Neural progenitor cell (in vitro differentiated cells): ENCODE measurements at regions not wholly inside any gene's neighbourhood (a gene's known extent, or its start where the extent isn't known, plus 50 kb on each side); places are given as distances from the start of the nearest gene placed in this dataset.

ENCODE experiments used
- DNase-seq: peaks from one replicate; pipeline ENCODE4 v3.0.0-alpha.2; 2016; ENCODE audit warnings: low spot score
- H2AFZ ChIP-seq: fragments of 200-600 bp; sonication (generic); replicated peaks from 2 replicates; pipeline ENCODE4 v1.6.1; 2016; ENCODE audit warnings: antibody characterized with exemption
- H3F3A ChIP-seq: fragments of 200-600 bp; sonication (generic); 2 replicates; pipeline ENCODE4 v1.6.1; 2016; ENCODE audit warnings: antibody characterized with exemption, low read depth
- H3K27ac ChIP-seq: fragments of 200-600 bp; sonication (generic); 2 replicates; pipeline ENCODE4 v1.5.1; 2016; ENCODE audit warnings: mild to moderate bottlenecking
- H3K27me3 ChIP-seq: fragments of 200-600 bp; sonication (generic); 2 replicates; pipeline ENCODE4 v1.6.1; 2016; ENCODE audit warnings: mild to moderate bottlenecking, moderate library complexity
- H3K36me3 ChIP-seq: fragments of 200-600 bp; sonication (generic); 2 replicates; pipeline ENCODE4 v1.5.1; 2016
- H3K4me1 ChIP-seq: fragments of 200-600 bp; sonication (generic); 2 replicates; pipeline ENCODE4 v1.6.1; 2016; ENCODE audit warnings: mixed run types
- H3K4me2 ChIP-seq: fragments of 200-600 bp; sonication (generic); 2 replicates; pipeline ENCODE4 v1.6.1; 2016
- H3K4me3 ChIP-seq: fragments of 200-600 bp; sonication (generic); 2 replicates; pipeline ENCODE4 v1.5.1; 2016
- H3K79me2 ChIP-seq: fragments of 200-600 bp; sonication (generic); 2 replicates; pipeline ENCODE4 v1.6.1; 2016; ENCODE audit warnings: low read depth
- H3K9ac ChIP-seq: fragments of 200-600 bp; sonication (generic); 2 replicates; pipeline ENCODE4 v1.6.1; 2016
- H3K9me3 ChIP-seq: fragments of 200-600 bp; sonication (generic); 2 replicates; pipeline ENCODE4 v1.5.1; 2016; ENCODE audit warnings: low read depth
- H4K20me1 ChIP-seq: fragments of 200-600 bp; sonication (generic); 2 replicates; pipeline ENCODE4 v1.6.1; 2016; ENCODE audit warnings: low read depth
- H3K27ac Mint-ChIP-seq: 3 replicates; pipeline ENCODE4 v1.8.0; 2021; ENCODE audit warnings: mixed read lengths
- H3K27me3 Mint-ChIP-seq: 2 replicates; pipeline ENCODE4 v1.8.0; 2022; ENCODE audit warnings: low read depth, mild to moderate bottlenecking, inconsistent platforms, moderate library complexity, mixed read lengths; ENCODE audit not compliant: insufficient read depth
- H3K36me3 Mint-ChIP-seq: 3 replicates; pipeline ENCODE4 v1.8.0; 2021; ENCODE audit warnings: mixed read lengths
- H3K4me1 Mint-ChIP-seq: 3 replicates; pipeline ENCODE4 v1.8.0; 2021; ENCODE audit warnings: mixed read lengths
- H3K4me3 Mint-ChIP-seq: 3 replicates; pipeline ENCODE4 v1.8.0; 2021; ENCODE audit warnings: mild to moderate bottlenecking, moderate library complexity, mixed read lengths
- H3K9me3 Mint-ChIP-seq: 3 replicates; pipeline ENCODE4 v1.8.0; 2020; ENCODE audit warnings: mixed read lengths
- CTCF ChIP-seq: fragments of 200-600 bp; sonication (generic); IDR thresholded peaks from 2 replicates; pipeline ENCODE4 v1.5.1; 2017; ENCODE audit warnings: antibody characterized with exemption, mild to moderate bottlenecking
- EZH2 ChIP-seq: fragments of 200-600 bp; sonication (generic); IDR thresholded peaks from 2 replicates; pipeline ENCODE4 v1.6.1; 2017; ENCODE audit warnings: antibody characterized with exemption, mild to moderate bottlenecking, moderate library complexity
- EZH2phosphoT487 ChIP-seq: fragments of 200-600 bp; sonication (generic); IDR thresholded peaks from 2 replicates; pipeline ENCODE4 v1.6.1; 2017; ENCODE audit warnings: antibody characterized with exemption

- Histone ChIP-seq H3K27me3 (no peaks in the 10 kb centered on the region), H3K4me3 (no peak overlapping the region), H4K20me1 (no peaks in the 10 kb centered on the region), H3K79me2 (no peaks in the 10 kb centered on the region), H3K36me3 (peaks cover 6% of the 10 kb centered on the region), H3K4me1 (no peaks in the 10 kb centered on the region), H3K4me2 (no peak overlapping the region), H3K9me3 (peaks cover 9% of the 10 kb centered on the region), H3K27ac (no peak overlapping the region), H3K9ac (no peak overlapping the region), H2AFZ (no peak overlapping the region), H3F3A (no peaks in the 10 kb centered on the region)
- Mint-ChIP-seq H3K4me1 (no peaks in the 10 kb centered on the region), H3K36me3 (no peaks in the 10 kb centered on the region), H3K27ac (no peak overlapping the region), H3K27me3 (peaks cover 2% of the 10 kb centered on the region), H3K4me3 (no peak overlapping the region), H3K9me3 (peaks cover 12% of the 10 kb centered on the region)
- TF ChIP-seq CTCF (no peak), EZH2 (no peak), EZH2phosphoT487 (no peak)
- DNase-seq = no peak
Observed at GRCh38 chr6:9627916-9628315, 787.0 kb downstream of the TFAP2A start.

GRCh38 chr6:9623985-9624384, 790.9 kb downstream of the TFAP2A start:
- no peaks in the 10 kb centered on the region for H3K36me3 Mint-ChIP-seq
- Histone ChIP-seq H4K20me1 (no peaks in the 10 kb centered on the region), H3F3A (no peaks in the 10 kb centered on the region), H3K4me3 (no peak overlapping the region), H3K36me3 (no peaks in the 10 kb centered on the region), H3K27me3 (no peaks in the 10 kb centered on the region), H3K9me3 (peaks cover 9% of the 10 kb centered on the region), H3K9ac (no peak overlapping the region), H3K4me1 (no peaks in the 10 kb centered on the region), H3K79me2 (no peaks in the 10 kb centered on the region), H3K27ac (no peak overlapping the region), H3K4me2 (no peak overlapping the region), H2AFZ (no peak overlapping the region)
- no peak overlapping the region for H3K27ac Mint-ChIP-seq
- H3K9me3 Mint-ChIP-seq = peaks cover 5% of the 10 kb centered on the region
- no peak for DNase-seq
- no peaks in the 10 kb centered on the region for H3K4me1 Mint-ChIP-seq
- peaks cover 2% of the 10 kb centered on the region for H3K27me3 Mint-ChIP-seq
- TF ChIP-seq EZH2phosphoT487 (no peak), EZH2 (no peak)
- no peak overlapping the region for H3K4me3 Mint-ChIP-seq

DNA sequence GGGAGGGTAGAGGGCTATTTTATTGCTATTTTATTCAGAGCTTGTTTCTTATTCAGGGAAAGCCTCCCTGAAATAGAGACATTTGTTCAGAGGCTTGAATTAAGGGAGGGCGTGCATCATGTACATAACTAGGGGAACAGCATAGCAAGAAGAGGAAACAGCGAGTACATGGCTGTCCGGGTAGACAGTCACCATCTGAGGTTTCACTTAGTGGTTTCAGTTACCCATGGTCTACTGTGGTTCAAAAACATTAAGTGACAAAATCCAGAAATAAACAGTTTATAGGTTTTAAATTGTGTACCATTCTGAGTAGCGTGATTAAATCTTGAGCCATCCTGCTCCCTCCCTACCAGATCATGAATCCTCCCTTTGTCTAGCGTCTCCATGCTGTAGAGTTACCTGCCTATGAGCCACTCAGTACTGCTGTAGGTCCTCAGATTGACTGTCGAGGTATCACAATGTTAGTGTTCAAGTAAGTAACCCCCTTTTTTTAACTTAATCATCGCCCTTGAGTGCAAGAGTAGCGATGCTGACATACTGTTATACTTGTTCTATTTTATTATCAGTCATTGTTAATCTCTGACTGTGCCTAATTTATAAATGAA, 791.5 kb downstream of the TFAP2A start:
- Histone ChIP-seq H3K4me3 (no peak overlapping the region), H2AFZ (no peak overlapping the region), H3K9ac (no peak overlapping the region), H3K4me2 (no peak overlapping the region), H3K79me2 (no peaks in the 10 kb centered on the region), H3F3A (no peaks in the 10 kb centered on the region), H4K20me1 (no peaks in the 10 kb centered on the region), H3K27ac (no peak overlapping the region), H3K9me3 (peaks cover 9% of the 10 kb centered on the region), H3K27me3 (no peaks in the 10 kb centered on the region), H3K4me1 (no peaks in the 10 kb centered on the region), H3K36me3 (no peaks in the 10 kb centered on the region)
- no peak for DNase-seq
- H3K27me3 Mint-ChIP-seq = peaks cover 2% of the 10 kb centered on the region
- TF ChIP-seq CTCF = no peak
- H3K9me3 Mint-ChIP-seq = no peaks in the 10 kb centered on the region
- H3K4me3 Mint-ChIP-seq = no peak overlapping the region
- no peak overlapping the region for H3K27ac Mint-ChIP-seq
- no peaks in the 10 kb centered on the region for H3K36me3 Mint-ChIP-seq
- no peaks in the 10 kb centered on the region for H3K4me1 Mint-ChIP-seq

- Histone ChIP-seq H3K4me2 (no peak overlapping the region), H3K79me2 (no peaks in the 10 kb centered on the region), H3K9ac (no peak overlapping the region), H3K9me3 (peaks cover 9% of the 10 kb centered on the region), H3F3A (no peaks in the 10 kb centered on the region), H2AFZ (no peak overlapping the region), H3K27ac (no peak overlapping the region), H4K20me1 (no peaks in the 10 kb centered on the region), H3K27me3 (no peaks in the 10 kb centered on the region), H3K4me1 (no peaks in the 10 kb centered on the region), H3K36me3 (no peaks in the 10 kb centered on the region), H3K4me3 (no peak overlapping the region)
- no peak for DNase-seq
- no peaks in the 10 kb centered on the region for H3K36me3 Mint-ChIP-seq
- H3K4me1 Mint-ChIP-seq = no peaks in the 10 kb centered on the region
- peaks cover 2% of the 10 kb centered on the region for H3K27me3 Mint-ChIP-seq
- H3K9me3 Mint-ChIP-seq = no peaks in the 10 kb centered on the region
- H3K27ac Mint-ChIP-seq = no peak overlapping the region
- TF ChIP-seq CTCF (no peak), EZH2phosphoT487 (no peak), EZH2 (no peak)
- H3K4me3 Mint-ChIP-seq = no peak overlapping the region
Observed at GRCh38 chr6:9621276-9621675, 793.6 kb downstream of the TFAP2A start.
